Keratinocyte (primary cell): ENCODE measurements at regions not wholly inside any gene's neighbourhood (a gene's known extent, or its start where the extent isn't known, plus 50 kb on each side); places are given as distances from the start of the nearest gene placed in this dataset.

Experiments
- DNase-seq: peaks from one replicate; pipeline ENCODE4 v3.0.0-alpha.2; 2011; ENCODE audit warnings: low read depth, missing footprints, low spot score
- FAIRE-seq: peaks from 2 replicates; lab custom pipeline; 2011; peaks lifted over from hg19 to GRCh38; lab: Jason Lieb, UNC
- H2AFZ ChIP-seq: 2 replicates; pipeline ENCODE4 v1.6.0; 2012; ENCODE audit warnings: low read length, control low read depth, inconsistent platforms; ENCODE audit not compliant: control insufficient read depth
- H3K27ac ChIP-seq: 2 replicates; pipeline ENCODE4 v1.5.1; 2011; ENCODE audit warnings: low read length; ENCODE audit not compliant: control insufficient read depth, insufficient read depth
- H3K27me3 ChIP-seq: 3 replicates; pipeline ENCODE4 v1.6.0; 2011; ENCODE audit warnings: low read length; ENCODE audit not compliant: control insufficient read depth, insufficient read depth; ENCODE audit errors: extremely low read depth
- H3K36me3 ChIP-seq, 2 experiments: 2 replicates in 1 of 2; 3 replicates in 1 of 2; pipeline ENCODE4 v1.5.1; 2011; ENCODE audit warnings: low read length in 2 of 2, mild to moderate bottlenecking in 1 of 2; ENCODE audit not compliant: control insufficient read depth in 2 of 2, insufficient read depth in 2 of 2; ENCODE audit errors: extremely low read depth in 1 of 2
- H3K4me1 ChIP-seq: 3 replicates; pipeline ENCODE4 v1.5.1; 2011; ENCODE audit warnings: low read length; ENCODE audit not compliant: control insufficient read depth, insufficient read depth; ENCODE audit errors: extremely low read depth
- H3K4me2 ChIP-seq: 3 replicates; pipeline ENCODE4 v1.6.0; 2011; ENCODE audit warnings: low read depth, low read length; ENCODE audit not compliant: control insufficient read depth, insufficient read depth; ENCODE audit errors: extremely low read depth
- H3K4me3 ChIP-seq, 3 experiments: fragments of 200-600 bp in 1 of 3; sonication (generic) in 1 of 3; 2 replicates in 2 of 3; 3 replicates in 1 of 3; pipeline ENCODE4 v1.5.1; 2011 to 2016; ENCODE audit warnings: low read length in 3 of 3, mild to moderate bottlenecking in 3 of 3, control low read depth in 2 of 3, inconsistent platforms in 1 of 3, low read depth in 1 of 3, mixed read lengths in 1 of 3, mixed run types in 1 of 3, moderate library complexity in 1 of 3; ENCODE audit not compliant: control insufficient read depth in 2 of 3, insufficient read depth in 2 of 3; ENCODE audit errors: extremely low read depth in 1 of 3
- H3K79me2 ChIP-seq: 2 replicates; pipeline ENCODE4 v1.6.0; 2012; ENCODE audit warnings: low read length; ENCODE audit not compliant: control insufficient read depth, insufficient read depth
- H3K9ac ChIP-seq: 3 replicates; pipeline ENCODE4 v1.6.0; 2011; ENCODE audit warnings: low read length; ENCODE audit not compliant: control insufficient read depth, insufficient read depth; ENCODE audit errors: extremely low read depth
- H3K9me1 ChIP-seq: 3 replicates; pipeline ENCODE4 v1.6.0; 2011; ENCODE audit warnings: low read length; ENCODE audit not compliant: control insufficient read depth, insufficient read depth; ENCODE audit errors: extremely low read depth
- H3K9me3 ChIP-seq: 2 replicates; pipeline ENCODE4 v1.5.1; 2012; ENCODE audit warnings: low read depth, low read length; ENCODE audit not compliant: control insufficient read depth
- H4K20me1 ChIP-seq: 3 replicates; pipeline ENCODE4 v1.6.0; 2011; ENCODE audit warnings: low read length; ENCODE audit not compliant: control insufficient read depth, insufficient read depth; ENCODE audit errors: extremely low read depth
- EZH2 ChIP-seq: IDR thresholded peaks from one replicate; pipeline ENCODE4 v1.6.1; 2012; ENCODE audit warnings: inconsistent platforms, mild to moderate bottlenecking, low read length, moderate library complexity
- dilution Hi-C: fragments of 300-500 bp; cut with MboI; formaldehyde crosslinking; loops from one replicate; pipeline ENCODE4 v1.7.0; 2020; ENCODE audit warnings: low sequenced_read_pairs; ENCODE audit not compliant: extremely low pct_ligation_motif_present
- TF ChIP-seq, protein P1 (sequence below), 3 experiments: IDR thresholded peaks in 1 of 3; conservative IDR thresholded peaks in 1 of 3; optimal IDR thresholded peaks in 1 of 3; 2 replicates in 2 of 3; 3 replicates in 1 of 3; pipeline versions ENCODE3 to v1.5.1; 2011; ENCODE audit warnings: low read length in 3 of 3, mild to moderate bottlenecking in 3 of 3, moderate library complexity in 2 of 3, control low read depth in 1 of 3, inconsistent platforms in 1 of 3; ENCODE audit not compliant: insufficient read depth in 2 of 3; ENCODE audit errors: extremely low read depth in 1 of 3

DNA sequence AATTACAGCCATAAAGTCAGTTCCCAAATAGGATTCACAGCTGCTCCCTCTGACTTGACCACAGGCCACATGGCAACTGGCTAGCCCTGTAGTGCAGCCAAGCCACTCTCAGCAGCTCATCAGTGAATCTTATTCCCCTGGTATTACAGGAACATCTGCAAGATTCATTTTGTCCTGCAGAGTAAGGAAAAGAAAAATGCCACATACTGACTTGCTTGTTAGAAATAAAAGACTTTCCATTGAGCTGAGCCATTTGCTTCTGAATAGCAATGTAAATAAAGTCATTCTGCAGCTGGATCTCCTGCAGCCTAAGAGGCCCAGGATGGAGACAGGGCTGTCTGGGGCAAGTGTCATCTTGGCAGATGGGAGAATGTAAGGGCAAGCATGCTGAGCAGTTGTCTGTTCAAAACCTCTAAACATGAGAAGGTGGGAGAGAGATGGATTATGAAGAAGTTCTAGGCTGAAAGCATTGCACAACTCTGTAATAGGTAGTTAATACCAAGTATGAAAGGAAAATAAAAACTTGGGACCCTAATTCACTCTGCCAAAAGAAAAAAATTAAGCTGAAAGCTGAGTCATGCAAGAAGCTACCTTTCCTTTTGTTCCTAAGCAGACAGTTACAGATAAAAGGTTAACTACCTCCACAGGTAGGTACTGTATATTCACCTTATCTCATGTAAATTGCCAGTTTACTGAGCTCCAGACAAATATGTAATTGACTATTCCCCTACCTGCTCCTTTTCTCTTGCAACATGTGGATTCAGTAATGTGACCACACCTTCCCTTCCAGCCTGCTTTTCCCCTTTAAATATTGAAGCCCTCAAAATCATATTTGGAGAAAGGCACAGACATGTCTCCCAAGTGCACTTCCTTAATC lies 244.4 kb upstream of the RAI14 start:
- TF ChIP-seq, protein P1, sequence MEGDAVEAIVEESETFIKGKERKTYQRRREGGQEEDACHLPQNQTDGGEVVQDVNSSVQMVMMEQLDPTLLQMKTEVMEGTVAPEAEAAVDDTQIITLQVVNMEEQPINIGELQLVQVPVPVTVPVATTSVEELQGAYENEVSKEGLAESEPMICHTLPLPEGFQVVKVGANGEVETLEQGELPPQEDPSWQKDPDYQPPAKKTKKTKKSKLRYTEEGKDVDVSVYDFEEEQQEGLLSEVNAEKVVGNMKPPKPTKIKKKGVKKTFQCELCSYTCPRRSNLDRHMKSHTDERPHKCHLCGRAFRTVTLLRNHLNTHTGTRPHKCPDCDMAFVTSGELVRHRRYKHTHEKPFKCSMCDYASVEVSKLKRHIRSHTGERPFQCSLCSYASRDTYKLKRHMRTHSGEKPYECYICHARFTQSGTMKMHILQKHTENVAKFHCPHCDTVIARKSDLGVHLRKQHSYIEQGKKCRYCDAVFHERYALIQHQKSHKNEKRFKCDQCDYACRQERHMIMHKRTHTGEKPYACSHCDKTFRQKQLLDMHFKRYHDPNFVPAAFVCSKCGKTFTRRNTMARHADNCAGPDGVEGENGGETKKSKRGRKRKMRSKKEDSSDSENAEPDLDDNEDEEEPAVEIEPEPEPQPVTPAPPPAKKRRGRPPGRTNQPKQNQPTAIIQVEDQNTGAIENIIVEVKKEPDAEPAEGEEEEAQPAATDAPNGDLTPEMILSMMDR (optimal IDR thresholded peaks at IDR 0.05 in 1 of 3, IDR thresholded peaks at IDR 0.05 in 1 of 3, conservative IDR thresholded peaks at IDR 0.05 in 1 of 3; ENCODE audit: extremely low read depth in 1 of 3, insufficient read depth in 2 of 3, low read length in 3 of 3), result no peak
- no peak for TF ChIP-seq EZH2
- no peaks in the 10 kb centered on the region for H3K79me2 ChIP-seq
- H4K20me1 ChIP-seq, result no peaks in the 10 kb centered on the region
- no peaks in the 10 kb centered on the region for H3K27me3 ChIP-seq
- H3K27ac ChIP-seq, result no peak overlapping the region
- no peaks in the 10 kb centered on the region for H3K9me3 ChIP-seq
- no peaks in the 10 kb centered on the region for H3K9me1 ChIP-seq
- no peak overlapping the region for H3K4me3 ChIP-seq
- dilution Hi-C loops, result no loop called here
- no peaks in the 10 kb centered on the region for H3K4me1 ChIP-seq
- H3K36me3 ChIP-seq, result no peaks in the 10 kb centered on the region
- no peak for DNase-seq
- no peak overlapping the region for H3K4me2 ChIP-seq
- H2AFZ ChIP-seq, result no peak overlapping the region
- no peak for FAIRE-seq
- H3K9ac ChIP-seq, result no peak overlapping the region

DNA sequence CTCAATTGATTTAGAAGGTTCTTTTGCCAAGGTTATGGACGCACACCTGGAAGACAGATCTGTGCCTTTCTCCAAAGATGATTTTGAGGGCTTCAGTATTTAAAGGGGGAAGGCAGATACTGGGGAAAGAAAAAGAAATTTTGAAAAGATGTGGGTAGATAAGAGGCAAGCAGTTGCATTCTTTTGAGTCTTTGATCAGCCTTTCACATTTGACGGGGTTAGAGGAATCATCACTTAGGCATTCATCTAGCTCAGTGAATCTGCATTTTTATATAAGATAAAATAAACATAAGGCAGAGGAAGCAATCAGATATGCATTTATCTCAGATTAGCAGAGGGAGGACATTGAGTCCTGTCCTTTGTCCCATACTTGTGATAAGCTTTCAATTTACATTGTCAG lies 243.4 kb upstream of the RAI14 start:
- Histone ChIP-seq H3K9me1 (no peaks in the 10 kb centered on the region), H3K36me3 (no peaks in the 10 kb centered on the region), H3K4me1 (no peaks in the 10 kb centered on the region), H3K27me3 (no peaks in the 10 kb centered on the region), H3K27ac (no peak overlapping the region), H3K79me2 (no peaks in the 10 kb centered on the region), H3K4me2 (no peak overlapping the region), H2AFZ (no peak overlapping the region), H4K20me1 (no peaks in the 10 kb centered on the region), H3K9ac (no peak overlapping the region), H3K4me3 (no peak overlapping the region), H3K9me3 (no peaks in the 10 kb centered on the region)
- TF ChIP-seq, protein P1 (optimal IDR thresholded peaks at IDR 0.05 in 1 of 3, IDR thresholded peaks at IDR 0.05 in 1 of 3, conservative IDR thresholded peaks at IDR 0.05 in 1 of 3; ENCODE audit: extremely low read depth in 1 of 3, insufficient read depth in 2 of 3, low read length in 3 of 3), result no peak
- TF ChIP-seq EZH2, result no peak
- DNase-seq (no peak), FAIRE-seq (no peak)
- dilution Hi-C loops, result no loop called here
